ENCODE measurements at regions not wholly inside any gene's neighbourhood (a gene's known extent, or its start where the extent isn't known, plus 50 kb on each side); places are given as distances from the start of the nearest gene placed in this dataset.

GRCh38 chr3:118740722-118741290 lies 293.8 kb downstream of the IGSF11 start:
- 84 to 86% methylated on average over 2 of the region's 2 CpGs for WGBS, 2 donors
- no peak overlapping the region for H3K4me3 ChIP-seq (ENCODE audit: low read depth, poor library complexity, severe bottlenecking)
- TF ChIP-seq POLR2A (IDR thresholded peaks at IDR 0.05) (no peak), CTCF (IDR thresholded peaks at IDR 0.05) (no peak)
- intact Hi-C loops (cut with DNase I; ENCODE audit: low total_unique reads), result no loop called here
- no peak for DNase-seq (ENCODE audit: low spot score in 2 of 2)

- WGBS, 2 donors, result 78 to 81% methylated on average over 2 of the region's 2 CpGs
- no peak for TF ChIP-seq POLR2A (IDR thresholded peaks at IDR 0.05)
- no peak for TF ChIP-seq CTCF (IDR thresholded peaks at IDR 0.05)
- intact Hi-C loops (cut with DNase I; ENCODE audit: low total_unique reads), result no loop called here
- no peak overlapping the region for H3K4me3 ChIP-seq (ENCODE audit: low read depth, poor library complexity, severe bottlenecking)
- no peak for DNase-seq (ENCODE audit: low spot score in 2 of 2)
Observed at GRCh38 chr3:118742760-118743159, 291.9 kb downstream of the IGSF11 start.

GRCh38 chr3:118744186-118744585 lies 290.5 kb downstream of the IGSF11 start:
- intact Hi-C loops (cut with DNase I; ENCODE audit: low total_unique reads), result no loop called here
- 61 to 71% methylated on average over 2 of the region's 2 CpGs for WGBS, 2 donors
- TF ChIP-seq POLR2A (IDR thresholded peaks at IDR 0.05), result no peak
- H3K4me3 ChIP-seq (ENCODE audit: low read depth, poor library complexity, severe bottlenecking), result no peak overlapping the region
- no peak for DNase-seq (ENCODE audit: low spot score in 2 of 2)

- intact Hi-C loops (cut with DNase I; ENCODE audit: low total_unique reads), result no loop called here
- 79 to 81% methylated on average over 7 of the region's 7 CpGs for WGBS, 2 donors
- no peak for DNase-seq (ENCODE audit: low spot score in 2 of 2)
- TF ChIP-seq POLR2A (IDR thresholded peaks at IDR 0.05), result no peak
- TF ChIP-seq CTCF (IDR thresholded peaks at IDR 0.05), result no peak
- H3K4me3 ChIP-seq (ENCODE audit: low read depth, poor library complexity, severe bottlenecking), result no peak overlapping the region
Observed at GRCh38 chr3:118754406-118755252, 280.0 kb downstream of the IGSF11 start.

- TF ChIP-seq CTCF (IDR thresholded peaks at IDR 0.05) (no peak), POLR2A (IDR thresholded peaks at IDR 0.05) (no peak)
- 81 to 87% methylated on average over 3 of the region's 3 CpGs for WGBS, 2 donors
- no peak for DNase-seq (ENCODE audit: low spot score in 2 of 2)
- intact Hi-C loops (cut with DNase I; ENCODE audit: low total_unique reads), result no loop called here
- H3K4me3 ChIP-seq (ENCODE audit: low read depth, poor library complexity, severe bottlenecking), result no peak overlapping the region
Observed at GRCh38 chr3:118755253-118755801, 279.3 kb downstream of the IGSF11 start.

GRCh38 chr3:118760585-118761290 lies 273.9 kb downstream of the IGSF11 start:
- intact Hi-C loops (cut with DNase I; ENCODE audit: low total_unique reads), result no loop called here
- TF ChIP-seq CTCF (IDR thresholded peaks at IDR 0.05) (no peak), POLR2A (IDR thresholded peaks at IDR 0.05) (no peak)
- no peak for DNase-seq (ENCODE audit: low spot score in 2 of 2)
- no peak overlapping the region for H3K4me3 ChIP-seq (ENCODE audit: low read depth, poor library complexity, severe bottlenecking)
- 65 to 73% methylated on average over 5 of the region's 5 CpGs for WGBS, 2 donors

Measured in lower leg skin (tissue), 4 donors.